Astrocyte of the cerebellum (primary cell): ENCODE measurements at regions not wholly inside any gene's neighbourhood (a gene's known extent, or its start where the extent isn't known, plus 50 kb on each side); places are given as distances from the start of the nearest gene placed in this dataset.

Experiments
- DNase-seq: peaks from one replicate; pipeline ENCODE4 v3.0.0-alpha.2; 2011; ENCODE audit warnings: low read depth
- H3K4me3 ChIP-seq: 2 replicates; pipeline ENCODE4 v1.5.1; 2011; ENCODE audit warnings: mild to moderate bottlenecking, low read depth, low read length, moderate library complexity
- in situ Hi-C: cut with HindIII; loops from 2 replicates; pipeline ENCODE4 v1.10.0; 2017; ENCODE audit warnings: low sequenced_read_pairs
- TF ChIP-seq, protein P1 (sequence below): IDR thresholded peaks from 2 replicates; pipeline ENCODE4 v1.5.1; 2012; ENCODE audit warnings: low read length, low read depth, moderate library complexity, mild to moderate bottlenecking; ENCODE audit errors: missing control alignments

DNA sequence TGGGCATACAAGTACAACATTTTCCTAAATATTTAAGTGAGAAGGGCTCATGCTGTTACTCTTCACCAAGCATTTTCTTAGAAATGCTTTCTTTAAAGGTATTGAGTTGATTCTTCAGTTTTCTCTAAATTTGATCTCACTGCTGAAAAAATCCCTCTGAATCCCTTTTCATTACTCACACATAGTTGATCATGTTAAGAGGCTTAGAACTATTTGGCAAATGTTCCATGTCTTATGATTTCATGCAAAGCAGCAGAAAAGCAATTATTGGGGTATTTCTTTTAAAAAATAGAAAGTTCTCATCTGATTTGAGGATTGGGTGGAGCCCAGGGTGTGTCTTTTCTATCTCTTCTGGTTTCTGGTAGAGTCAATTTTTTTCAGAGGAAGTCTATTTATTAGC lies 1079.8 kb upstream of the ZEB2 start:
- no peak overlapping the region for H3K4me3 ChIP-seq
- TF ChIP-seq, protein P1, sequence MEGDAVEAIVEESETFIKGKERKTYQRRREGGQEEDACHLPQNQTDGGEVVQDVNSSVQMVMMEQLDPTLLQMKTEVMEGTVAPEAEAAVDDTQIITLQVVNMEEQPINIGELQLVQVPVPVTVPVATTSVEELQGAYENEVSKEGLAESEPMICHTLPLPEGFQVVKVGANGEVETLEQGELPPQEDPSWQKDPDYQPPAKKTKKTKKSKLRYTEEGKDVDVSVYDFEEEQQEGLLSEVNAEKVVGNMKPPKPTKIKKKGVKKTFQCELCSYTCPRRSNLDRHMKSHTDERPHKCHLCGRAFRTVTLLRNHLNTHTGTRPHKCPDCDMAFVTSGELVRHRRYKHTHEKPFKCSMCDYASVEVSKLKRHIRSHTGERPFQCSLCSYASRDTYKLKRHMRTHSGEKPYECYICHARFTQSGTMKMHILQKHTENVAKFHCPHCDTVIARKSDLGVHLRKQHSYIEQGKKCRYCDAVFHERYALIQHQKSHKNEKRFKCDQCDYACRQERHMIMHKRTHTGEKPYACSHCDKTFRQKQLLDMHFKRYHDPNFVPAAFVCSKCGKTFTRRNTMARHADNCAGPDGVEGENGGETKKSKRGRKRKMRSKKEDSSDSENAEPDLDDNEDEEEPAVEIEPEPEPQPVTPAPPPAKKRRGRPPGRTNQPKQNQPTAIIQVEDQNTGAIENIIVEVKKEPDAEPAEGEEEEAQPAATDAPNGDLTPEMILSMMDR = no peak
- in situ Hi-C loops = no loop called here
- peak; percentile 9 for DNase-seq

DNA sequence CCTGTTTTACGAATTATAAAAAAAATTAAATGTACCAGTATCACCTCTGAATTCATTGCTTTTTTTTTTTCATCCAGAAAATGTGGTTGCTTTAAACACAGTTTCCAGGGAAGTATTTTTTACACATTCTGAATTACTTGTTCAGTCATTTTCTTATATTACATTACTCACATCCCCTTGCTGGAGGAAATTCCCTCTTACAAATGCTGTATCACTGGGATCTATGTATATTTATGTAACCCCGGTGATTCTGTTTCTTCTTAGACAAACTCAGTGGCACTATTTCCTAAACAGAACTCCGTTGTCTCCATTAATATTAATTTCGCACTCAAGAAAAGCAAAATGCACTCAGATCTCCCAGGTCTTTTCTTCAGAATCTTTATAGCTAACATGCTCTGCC lies 1078.5 kb upstream of the ZEB2 start:
- TF ChIP-seq, protein P1 = no peak
- in situ Hi-C loops = no loop called here
- no peak overlapping the region for H3K4me3 ChIP-seq
- no peak for DNase-seq

DNA sequence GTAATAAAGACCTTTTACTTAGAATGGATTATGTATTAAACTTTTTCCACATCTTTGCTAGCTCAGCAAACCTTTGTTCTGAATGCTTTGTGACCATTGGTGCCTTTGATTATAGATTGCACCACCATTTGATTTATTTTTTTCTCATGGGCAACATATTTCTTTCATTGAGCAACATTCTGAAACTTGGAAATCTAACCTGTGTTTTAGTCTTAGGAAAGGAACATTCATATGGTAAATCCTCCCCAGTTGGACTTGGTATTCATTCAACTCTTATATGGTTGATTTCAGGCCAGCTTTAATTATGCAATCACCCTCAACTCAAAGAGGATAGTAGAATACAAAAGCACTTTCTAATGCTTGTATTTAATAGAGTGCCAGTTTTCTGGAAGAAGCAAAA lies 1077.9 kb upstream of the ZEB2 start:
- TF ChIP-seq, protein P1 = no peak
- no peak overlapping the region for H3K4me3 ChIP-seq
- in situ Hi-C loops = no loop called here
- DNase-seq = peak; percentile 13

DNA sequence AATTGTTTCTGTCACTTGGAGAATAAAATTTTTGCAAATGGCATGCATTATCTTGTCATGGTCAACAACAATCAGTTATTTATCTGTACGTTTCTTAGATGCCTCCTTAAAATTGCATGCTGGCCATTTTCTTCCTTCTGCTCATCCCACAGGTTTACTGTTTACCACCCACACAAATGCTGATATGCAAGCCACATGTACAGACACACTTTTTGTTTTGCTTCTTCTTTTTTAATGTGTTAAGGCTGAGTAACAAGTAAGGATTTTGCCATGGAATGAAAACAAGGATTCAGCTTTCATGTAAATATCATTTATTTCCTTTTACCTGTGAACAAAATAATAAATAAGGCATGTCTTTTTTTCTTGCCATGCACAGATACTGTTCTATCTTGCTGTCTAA lies 1077.1 kb upstream of the ZEB2 start:
- in situ Hi-C loops = no loop called here
- no peak for DNase-seq
- TF ChIP-seq, protein P1 = no peak
- H3K4me3 ChIP-seq = no peak overlapping the region

DNA sequence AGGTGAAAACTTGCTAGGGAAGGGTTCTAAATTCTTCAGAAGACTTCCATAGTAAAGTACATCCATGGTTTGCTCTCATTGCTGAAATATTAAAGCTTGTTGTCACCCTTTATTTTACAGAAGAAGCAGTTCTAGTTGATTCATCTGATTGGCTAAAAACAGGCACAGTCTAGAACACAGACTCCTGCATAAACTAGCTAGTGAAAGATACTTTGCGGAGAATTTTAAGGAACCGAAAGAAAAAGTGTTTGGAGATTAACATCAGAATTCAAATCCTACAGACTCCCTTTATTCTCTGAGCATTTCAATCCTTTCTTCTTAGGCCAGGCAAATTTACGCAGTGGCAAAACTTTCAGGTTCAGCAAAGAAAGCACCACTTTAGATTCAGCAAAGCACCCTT lies 1076.5 kb upstream of the ZEB2 start:
- TF ChIP-seq, protein P1 = no peak
- DNase-seq = no peak
- in situ Hi-C loops = no loop called here
- no peak overlapping the region for H3K4me3 ChIP-seq

DNA sequence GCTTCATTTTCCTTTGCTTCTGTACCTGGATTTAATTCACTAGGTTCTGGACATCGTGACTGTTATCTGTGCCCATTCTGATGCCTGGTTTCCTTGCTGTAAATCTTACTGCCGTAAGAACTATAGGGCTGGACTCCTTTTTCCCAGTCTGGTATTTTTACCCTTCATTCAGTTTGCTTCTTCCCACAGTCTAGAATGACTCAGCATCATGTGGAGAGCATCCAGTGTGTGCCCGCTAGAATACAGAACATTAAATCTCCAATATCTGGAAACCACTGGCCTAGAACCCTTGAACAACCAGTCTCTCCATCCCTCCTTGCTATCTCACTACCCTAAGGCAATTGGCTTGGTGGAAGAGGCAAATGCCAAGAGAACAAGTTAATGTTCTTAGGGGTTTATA lies 1075.4 kb upstream of the ZEB2 start:
- DNase-seq = no peak
- no peak overlapping the region for H3K4me3 ChIP-seq
- TF ChIP-seq, protein P1 = no peak
- in situ Hi-C loops = no loop called here
